GM12878 (cell line): ENCODE measurements at regions not wholly inside any gene's neighbourhood (a gene's known extent, or its start where the extent isn't known, plus 50 kb on each side); places are given as distances from the start of the nearest gene placed in this dataset.

ENCODE experiments used
- ATAC-seq: fragments of 200-7000 bp; cut with Tn5 transposase; 3 replicates; pipeline ENCODE4 v1.9.1; 2020; ENCODE audit warnings: mild to moderate bottlenecking, moderate library complexity
- BruUV-seq: library from RNA; stranded (reverse); fragments of 400-500 nt; replicated peaks from 2 replicates; lab custom pipeline; 2021; lab: Mats Ljungman, UMichigan
- CTCF ChIA-PET: fragments of 300-600 bp; sonication (Branson Sonifier 250); formaldehyde crosslinking; extraction: SDS; loops from one replicate; lab custom pipeline; 2021; ENCODE audit warnings: inconsistent platforms; lab: Yijun Ruan, JAX
- POLR2A ChIA-PET: fragments of 350-600 bp; formaldehyde crosslinking; extraction: SDS; loops from one replicate; lab custom pipeline; 2021; ENCODE audit warnings: inconsistent platforms; lab: Charles Lee
- RAD21 ChIA-PET: fragments of 300-600 bp; sonication (Branson Sonifier 250); formaldehyde crosslinking; loops from one replicate; lab custom pipeline; 2023; ENCODE audit warnings: antibody characterized with exemption; ENCODE audit not compliant: unreplicated experiment; lab: Charles Lee
- SMC1A ChIA-PET: fragments of 300-600 bp; sonication (Branson Sonifier 250); formaldehyde crosslinking; loops from one replicate; lab custom pipeline; 2023; ENCODE audit not compliant: unreplicated experiment, uncharacterized antibody; lab: Charles Lee
- DNase-seq: peaks from one replicate; pipeline ENCODE4 v3.0.0-alpha.2; 2011; ENCODE audit warnings: low read depth, low spot score
- FAIRE-seq: peaks from 3 replicates; lab custom pipeline; 2011; peaks lifted over from hg19 to GRCh38; lab: Jason Lieb, UNC
- H2AFZ ChIP-seq: 2 replicates; pipeline ENCODE4 v1.6.0; 2011; ENCODE audit warnings: low read depth, low read length, control low read depth; ENCODE audit not compliant: control insufficient read depth
- H3K27ac ChIP-seq: 2 replicates; pipeline ENCODE4 v1.5.1; 2011; ENCODE audit warnings: control low read depth; ENCODE audit not compliant: control insufficient read depth, insufficient read depth
- H3K27me3 ChIP-seq, 2 experiments: replicated peaks in 1 of 2; 2 replicates each; pipeline versions ENCODE4 v1.6.0 to v1.6.1; 2011; ENCODE audit warnings: low read length in 1 of 2; ENCODE audit not compliant: control insufficient read depth in 2 of 2, insufficient read depth in 2 of 2
- H3K36me3 ChIP-seq, 2 experiments: 2 replicates each; pipeline ENCODE4 v1.5.1; 2011; ENCODE audit warnings: low read length in 1 of 2; ENCODE audit not compliant: control insufficient read depth in 2 of 2, insufficient read depth in 2 of 2
- H3K4me1 ChIP-seq: 2 replicates; pipeline ENCODE4 v1.6.1; 2011; ENCODE audit warnings: mild to moderate bottlenecking, low read length, moderate library complexity, mixed read lengths; ENCODE audit not compliant: control insufficient read depth, insufficient read depth
- H3K4me2 ChIP-seq: 2 replicates; pipeline ENCODE4 v1.6.0; 2011; ENCODE audit warnings: control low read depth; ENCODE audit not compliant: control insufficient read depth, insufficient read depth
- H3K4me3 ChIP-seq: fragments of 200-600 bp; sonication (generic); 2 replicates; pipeline ENCODE4 v1.5.1; 2016
- H3K79me2 ChIP-seq: 2 replicates; pipeline ENCODE4 v1.6.0; 2011; ENCODE audit warnings: low read length; ENCODE audit not compliant: control insufficient read depth, insufficient read depth
- H3K9ac ChIP-seq: 2 replicates; pipeline ENCODE4 v1.8.0; 2011; ENCODE audit warnings: low read length, control low read depth, mixed read lengths; ENCODE audit not compliant: control insufficient read depth, insufficient read depth
- H3K9me3 ChIP-seq: replicated peaks from 3 replicates; pipeline ENCODE4 v1.5.1; 2011; ENCODE audit warnings: mild to moderate bottlenecking, low read length; ENCODE audit not compliant: control insufficient read depth, insufficient read depth
- H4K20me1 ChIP-seq: 2 replicates; pipeline ENCODE4 v1.6.0; 2011; ENCODE audit not compliant: control insufficient read depth, insufficient read depth
- BRCA1 ChIP-seq: IDR thresholded peaks from 2 replicates; pipeline ENCODE4 v1.6.1; 2011; ENCODE audit warnings: low read depth, low read length, improper control_type of control experiment
- EZH2 ChIP-seq: IDR thresholded peaks from 2 replicates; pipeline ENCODE4 v1.6.1; 2012; ENCODE audit warnings: low read depth, mild to moderate bottlenecking, control low read depth, inconsistent platforms, low read length, borderline replicate concordance; ENCODE audit not compliant: control insufficient read depth
- GATAD2B ChIP-seq: fragments of 450-650 bp; conservative IDR thresholded peaks from 2 replicates; pipeline ENCODE4 v1.6.1; 2017; ENCODE audit warnings: low read depth, mild to moderate bottlenecking, moderate library complexity
- LARP7 ChIP-seq: fragments of 450-650 bp; IDR thresholded peaks from 2 replicates; pipeline ENCODE4 v1.6.1; 2017; ENCODE audit warnings: mild to moderate bottlenecking
- RB1 ChIP-seq: fragments of 450-650 bp; formaldehyde crosslinking; IDR thresholded peaks from 2 replicates; pipeline ENCODE4 v1.6.1; 2017; ENCODE audit warnings: mild to moderate bottlenecking, borderline replicate concordance
- SIX5 ChIP-seq: IDR thresholded peaks from 2 replicates; pipeline ENCODE4 v1.6.1; 2011; ENCODE audit warnings: mild to moderate bottlenecking, low read depth, low read length, moderate library complexity; ENCODE audit not compliant: severe bottlenecking
- SMARCA5 ChIP-seq: fragments of 450-650 bp; IDR thresholded peaks from 2 replicates; pipeline ENCODE4 v1.6.1; 2017; ENCODE audit warnings: mild to moderate bottlenecking
- SMC3 ChIP-seq: IDR thresholded peaks from 2 replicates; pipeline ENCODE4 v1.6.1; 2011; ENCODE audit warnings: low read length, improper control_type of control experiment, borderline replicate concordance
- WGBS: methylation state at CpG from one replicate; pipeline ENCODE4 v1.1.6; 2016; ENCODE audit warnings: low lambda C conversion rate; ENCODE audit not compliant: insufficient replicate concordance, insufficient coverage; ENCODE audit errors: missing lambda C conversion rate; 5-methylcytosine and 5-hydroxymethylcytosine counted together
- in situ Hi-C: fragments of 300-500 bp; cut with MboI; formaldehyde crosslinking; loops from 9 replicates; pipeline ENCODE4 v1.14.3; 2018; ENCODE audit warnings: mixed read lengths
- intact Hi-C: fragments of 100-400 bp; cut with micrococcal nuclease; formaldehyde crosslinking; loops from one replicate; pipeline ENCODE4 v1.14.2; 2022; ENCODE audit not compliant: unreplicated experiment
- TF ChIP-seq, protein P1 (sequence below): fragments of 150-350 bp; IDR thresholded peaks from 2 replicates; pipeline ENCODE4 v1.6.1; 2014; ENCODE audit warnings: mild to moderate bottlenecking, low read depth, low read length

DNA sequence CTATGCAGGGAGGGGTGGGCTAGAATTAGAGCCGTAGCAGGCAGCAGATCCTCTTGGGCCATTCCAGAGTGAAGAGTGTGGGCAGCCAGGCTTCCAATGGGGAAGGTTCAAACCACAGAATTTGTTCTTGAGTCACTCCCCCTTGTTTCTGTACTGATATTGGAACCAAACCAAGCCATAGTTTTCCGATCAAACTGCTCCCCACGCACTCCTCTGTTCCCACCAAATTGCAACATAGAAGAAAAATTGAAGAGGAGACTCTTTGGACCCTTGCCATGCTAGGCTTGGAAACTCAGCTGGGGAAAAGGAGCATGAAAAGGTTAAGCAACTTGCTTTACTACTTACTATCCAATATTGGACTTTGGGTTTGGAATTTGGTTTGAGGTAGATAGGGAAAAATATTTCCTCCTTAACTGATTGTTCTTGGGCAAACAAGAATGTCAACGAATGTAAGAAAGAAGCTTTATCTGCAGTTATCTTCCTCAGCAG, 165.8 kb upstream of the NR3C1 start:
- H3K4me2 ChIP-seq, result no peak overlapping the region
- no peak overlapping the region for H3K9ac ChIP-seq
- BruUV-seq, result no TSS peak
- RAD21 ChIA-PET, result interaction anchor here (0.7 to 2.6 kb wide), 7 partner anchors 13 to 470 kb away, joined by 3 to 7 read pairs (median 5); no protein-coding TSS in a partner anchor
- H3K36me3 ChIP-seq, result no peaks in the 10 kb centered on the region
- SMC1A ChIA-PET, result interaction anchor here (0.7 to 7.3 kb wide), 16 partner anchors 14 to 257 kb away, joined by 3 to 52 read pairs (median 4); no protein-coding TSS in a partner anchor
- WGBS, result 98% methylated on average over 4 of the region's 4 CpGs
- H3K4me1 ChIP-seq, result peaks cover 9% of the 10 kb centered on the region
- in situ Hi-C loops (no loop called here), intact Hi-C loops (no loop called here)
- no peaks in the 10 kb centered on the region for H3K9me3 ChIP-seq
- no peak for ATAC-seq
- no peak overlapping the region for H2AFZ ChIP-seq
- CTCF ChIA-PET, result interaction anchor here (0.7 to 2.2 kb wide), 5 partner anchors 10 to 552 kb away, joined by 3 to 11 read pairs (median 4); no protein-coding TSS in a partner anchor
- H3K27me3 ChIP-seq, result no peaks in the 10 kb centered on the region
- TF ChIP-seq GATAD2B (no peak), SMARCA5 (no peak), SMC3 (no peak), LARP7 (no peak), EZH2 (no peak), RB1 (no peak), SIX5 (no peak), BRCA1 (no peak)
- TF ChIP-seq, protein P1, sequence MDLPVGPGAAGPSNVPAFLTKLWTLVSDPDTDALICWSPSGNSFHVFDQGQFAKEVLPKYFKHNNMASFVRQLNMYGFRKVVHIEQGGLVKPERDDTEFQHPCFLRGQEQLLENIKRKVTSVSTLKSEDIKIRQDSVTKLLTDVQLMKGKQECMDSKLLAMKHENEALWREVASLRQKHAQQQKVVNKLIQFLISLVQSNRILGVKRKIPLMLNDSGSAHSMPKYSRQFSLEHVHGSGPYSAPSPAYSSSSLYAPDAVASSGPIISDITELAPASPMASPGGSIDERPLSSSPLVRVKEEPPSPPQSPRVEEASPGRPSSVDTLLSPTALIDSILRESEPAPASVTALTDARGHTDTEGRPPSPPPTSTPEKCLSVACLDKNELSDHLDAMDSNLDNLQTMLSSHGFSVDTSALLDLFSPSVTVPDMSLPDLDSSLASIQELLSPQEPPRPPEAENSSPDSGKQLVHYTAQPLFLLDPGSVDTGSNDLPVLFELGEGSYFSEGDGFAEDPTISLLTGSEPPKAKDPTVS, result no peak
- FAIRE-seq, result no peak
- H3K79me2 ChIP-seq, result no peaks in the 10 kb centered on the region
- H3K27ac ChIP-seq, result no peak overlapping the region
- no peak for DNase-seq
- POLR2A ChIA-PET, result interaction anchor here (1.3 kb wide), 1 partner anchor 28 kb away, joined by 3 read pairs; no protein-coding TSS in a partner anchor
- no peaks in the 10 kb centered on the region for H4K20me1 ChIP-seq
- no peak overlapping the region for H3K4me3 ChIP-seq
